Neural progenitor cell (in vitro differentiated cells): ENCODE measurements at regions not wholly inside any gene's neighbourhood (a gene's known extent, or its start where the extent isn't known, plus 50 kb on each side); places are given as distances from the start of the nearest gene placed in this dataset.

ENCODE experiments used
- DNase-seq: peaks from one replicate; pipeline ENCODE4 v3.0.0-alpha.2; 2016; ENCODE audit warnings: low spot score
- H2AFZ ChIP-seq: fragments of 200-600 bp; sonication (generic); replicated peaks from 2 replicates; pipeline ENCODE4 v1.6.1; 2016; ENCODE audit warnings: antibody characterized with exemption
- H3F3A ChIP-seq: fragments of 200-600 bp; sonication (generic); 2 replicates; pipeline ENCODE4 v1.6.1; 2016; ENCODE audit warnings: antibody characterized with exemption, low read depth
- H3K27ac ChIP-seq: fragments of 200-600 bp; sonication (generic); 2 replicates; pipeline ENCODE4 v1.5.1; 2016; ENCODE audit warnings: mild to moderate bottlenecking
- H3K27me3 ChIP-seq: fragments of 200-600 bp; sonication (generic); 2 replicates; pipeline ENCODE4 v1.6.1; 2016; ENCODE audit warnings: mild to moderate bottlenecking, moderate library complexity
- H3K36me3 ChIP-seq: fragments of 200-600 bp; sonication (generic); 2 replicates; pipeline ENCODE4 v1.5.1; 2016
- H3K4me1 ChIP-seq: fragments of 200-600 bp; sonication (generic); 2 replicates; pipeline ENCODE4 v1.6.1; 2016; ENCODE audit warnings: mixed run types
- H3K4me2 ChIP-seq: fragments of 200-600 bp; sonication (generic); 2 replicates; pipeline ENCODE4 v1.6.1; 2016
- H3K4me3 ChIP-seq: fragments of 200-600 bp; sonication (generic); 2 replicates; pipeline ENCODE4 v1.5.1; 2016
- H3K79me2 ChIP-seq: fragments of 200-600 bp; sonication (generic); 2 replicates; pipeline ENCODE4 v1.6.1; 2016; ENCODE audit warnings: low read depth
- H3K9ac ChIP-seq: fragments of 200-600 bp; sonication (generic); 2 replicates; pipeline ENCODE4 v1.6.1; 2016
- H3K9me3 ChIP-seq: fragments of 200-600 bp; sonication (generic); 2 replicates; pipeline ENCODE4 v1.5.1; 2016; ENCODE audit warnings: low read depth
- H4K20me1 ChIP-seq: fragments of 200-600 bp; sonication (generic); 2 replicates; pipeline ENCODE4 v1.6.1; 2016; ENCODE audit warnings: low read depth
- H3K27ac Mint-ChIP-seq: 3 replicates; pipeline ENCODE4 v1.8.0; 2021; ENCODE audit warnings: mixed read lengths
- H3K27me3 Mint-ChIP-seq: 2 replicates; pipeline ENCODE4 v1.8.0; 2022; ENCODE audit warnings: low read depth, mild to moderate bottlenecking, inconsistent platforms, moderate library complexity, mixed read lengths; ENCODE audit not compliant: insufficient read depth
- H3K36me3 Mint-ChIP-seq: 3 replicates; pipeline ENCODE4 v1.8.0; 2021; ENCODE audit warnings: mixed read lengths
- H3K4me1 Mint-ChIP-seq: 3 replicates; pipeline ENCODE4 v1.8.0; 2021; ENCODE audit warnings: mixed read lengths
- H3K4me3 Mint-ChIP-seq: 3 replicates; pipeline ENCODE4 v1.8.0; 2021; ENCODE audit warnings: mild to moderate bottlenecking, moderate library complexity, mixed read lengths
- H3K9me3 Mint-ChIP-seq: 3 replicates; pipeline ENCODE4 v1.8.0; 2020; ENCODE audit warnings: mixed read lengths
- CTCF ChIP-seq: fragments of 200-600 bp; sonication (generic); IDR thresholded peaks from 2 replicates; pipeline ENCODE4 v1.5.1; 2017; ENCODE audit warnings: antibody characterized with exemption, mild to moderate bottlenecking
- EZH2 ChIP-seq: fragments of 200-600 bp; sonication (generic); IDR thresholded peaks from 2 replicates; pipeline ENCODE4 v1.6.1; 2017; ENCODE audit warnings: antibody characterized with exemption, mild to moderate bottlenecking, moderate library complexity
- EZH2phosphoT487 ChIP-seq: fragments of 200-600 bp; sonication (generic); IDR thresholded peaks from 2 replicates; pipeline ENCODE4 v1.6.1; 2017; ENCODE audit warnings: antibody characterized with exemption

- Mint-ChIP-seq H3K4me1 (peaks cover 25% of the 10 kb centered on the region), H3K27ac (peak overlapping the region; percentile 94), H3K36me3 (no peaks in the 10 kb centered on the region), H3K4me3 (no peak overlapping the region), H3K27me3 (peaks cover 11% of the 10 kb centered on the region), H3K9me3 (no peaks in the 10 kb centered on the region)
- H3K9me3 ChIP-seq = no peaks in the 10 kb centered on the region
- peaks cover 7% of the 10 kb centered on the region for H3F3A ChIP-seq
- no peaks in the 10 kb centered on the region for H3K27me3 ChIP-seq
- no peaks in the 10 kb centered on the region for H3K79me2 ChIP-seq
- no peak overlapping the region for H3K4me3 ChIP-seq
- TF ChIP-seq EZH2 (no peak), CTCF (no peak), EZH2phosphoT487 (no peak)
- H3K4me2 ChIP-seq = peak overlapping the region; percentile 24
- peaks cover 12% of the 10 kb centered on the region for H3K4me1 ChIP-seq
- no peak for DNase-seq
- H4K20me1 ChIP-seq = peaks cover 9% of the 10 kb centered on the region
- H3K27ac ChIP-seq = no peak overlapping the region
- H2AFZ ChIP-seq = no peak overlapping the region
- H3K36me3 ChIP-seq = no peaks in the 10 kb centered on the region
- no peak overlapping the region for H3K9ac ChIP-seq
Measured at GRCh38 chr7:142328551-142328950, 70.7 kb upstream of the PRSS58 start.

- H3K4me3 Mint-ChIP-seq = peak overlapping the region; percentile 16
- TF ChIP-seq EZH2phosphoT487 = peak; percentile 52
- TF ChIP-seq EZH2 = no peak
- TF ChIP-seq CTCF = no peak
Measured at GRCh38 chr7:142327628-142328405, 70.0 kb upstream of the PRSS58 start.

GRCh38 chr7:142323706-142324105, 65.8 kb upstream of the PRSS58 start:
- Histone ChIP-seq H3K9ac (no peak overlapping the region), H3K36me3 (no peaks in the 10 kb centered on the region), H3F3A (peaks cover 7% of the 10 kb centered on the region), H3K79me2 (no peaks in the 10 kb centered on the region), H3K27me3 (no peaks in the 10 kb centered on the region), H3K4me2 (no peak overlapping the region), H3K4me1 (peaks cover 12% of the 10 kb centered on the region), H3K4me3 (no peak overlapping the region), H4K20me1 (peaks cover 9% of the 10 kb centered on the region), H2AFZ (no peak overlapping the region), H3K27ac (no peak overlapping the region), H3K9me3 (no peaks in the 10 kb centered on the region)
- Mint-ChIP-seq H3K9me3 (no peaks in the 10 kb centered on the region), H3K27ac (peak overlapping the region; percentile 19), H3K4me3 (no peak overlapping the region), H3K36me3 (no peaks in the 10 kb centered on the region), H3K4me1 (peaks cover 27% of the 10 kb centered on the region), H3K27me3 (peaks cover 5% of the 10 kb centered on the region)
- DNase-seq = peak; percentile 82
- TF ChIP-seq EZH2phosphoT487 (no peak), EZH2 (no peak), CTCF (peak; percentile 77)

More at GRCh38 chr7:142327628-142328405, 70.0 kb upstream of the PRSS58 start:
- Histone ChIP-seq H4K20me1 (peaks cover 9% of the 10 kb centered on the region), H3K27ac (no peak overlapping the region), H3K27me3 (no peaks in the 10 kb centered on the region), H2AFZ (no peak overlapping the region), H3K4me1 (peaks cover 12% of the 10 kb centered on the region), H3F3A (peaks cover 7% of the 10 kb centered on the region), H3K79me2 (no peaks in the 10 kb centered on the region), H3K36me3 (no peaks in the 10 kb centered on the region), H3K4me2 (peak overlapping the region; percentile 24), H3K9me3 (no peaks in the 10 kb centered on the region), H3K9ac (no peak overlapping the region), H3K4me3 (no peak overlapping the region)
- Mint-ChIP-seq H3K4me1 (peaks cover 25% of the 10 kb centered on the region), H3K27ac (peak overlapping the region; percentile 94), H3K36me3 (no peaks in the 10 kb centered on the region), H3K9me3 (no peaks in the 10 kb centered on the region), H3K27me3 (peaks cover 13% of the 10 kb centered on the region)
- DNase-seq = peak; percentile 67
